Brain microvascular endothelial cell (primary cell): ENCODE measurements at regions not wholly inside any gene's neighbourhood (a gene's known extent, or its start where the extent isn't known, plus 50 kb on each side); places are given as distances from the start of the nearest gene placed in this dataset.

Source experiments
- DNase-seq: peaks from one replicate; pipeline ENCODE4 v3.0.0-alpha.2; 2020
- H3K27ac ChIP-seq: fragments of 250-450 bp; sonication (Bioruptor Pico); 2 replicates; pipeline ENCODE4 v1.5.1; 2020; ENCODE audit warnings: mild to moderate bottlenecking, moderate library complexity
- H3K27me3 ChIP-seq: fragments of 250-450 bp; sonication (Bioruptor Pico); replicated peaks from 2 replicates; pipeline ENCODE4 v1.5.1; 2020; ENCODE audit warnings: mild to moderate bottlenecking
- H3K36me3 ChIP-seq: fragments of 250-450 bp; sonication (Bioruptor Pico); replicated peaks from 2 replicates; pipeline ENCODE4 v1.5.1; 2020; ENCODE audit warnings: mild to moderate bottlenecking
- H3K4me3 ChIP-seq: 2 replicates; pipeline ENCODE4 v1.5.1; 2011; ENCODE audit warnings: low read depth, mild to moderate bottlenecking, control low read depth, low read length, moderate library complexity
- in situ Hi-C: cut with HindIII; loops from 2 replicates; pipeline ENCODE4 v1.10.0; 2017; ENCODE audit warnings: low sequenced_read_pairs, low pct_ligation_motif_present
- TF ChIP-seq, protein P1 (sequence below): IDR thresholded peaks from 2 replicates; pipeline ENCODE4 v1.5.1; 2011; ENCODE audit warnings: low read depth, mild to moderate bottlenecking, moderate library complexity, low read length, control low read depth, inconsistent platforms; ENCODE audit errors: missing control alignments

DNA sequence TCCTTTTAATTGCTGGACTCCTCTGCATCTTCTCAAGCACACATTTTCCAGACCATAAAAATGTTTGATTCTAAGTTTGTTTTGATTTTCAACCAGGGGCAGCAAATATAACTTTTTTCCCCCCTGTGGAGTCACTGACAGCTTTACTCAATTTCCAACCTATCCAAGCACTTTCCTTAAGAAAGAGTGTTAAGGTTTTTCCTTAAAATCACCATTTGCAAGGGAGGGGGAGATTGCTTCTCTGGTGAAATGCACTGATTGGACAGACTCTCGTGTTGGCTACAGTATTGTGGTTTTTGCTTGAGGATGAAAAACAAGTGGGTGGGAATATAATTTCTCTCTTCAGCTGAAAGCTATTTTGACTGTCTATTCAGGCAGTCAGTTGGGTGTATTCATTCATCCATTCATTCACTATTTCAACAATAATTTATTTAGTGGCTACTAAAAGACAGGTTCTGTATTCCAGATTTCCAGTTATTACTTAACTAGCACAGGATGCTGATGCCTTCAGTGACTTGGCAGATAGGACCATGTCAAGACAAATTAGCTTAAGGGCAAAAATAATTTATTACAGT, 146.3 kb downstream of the BAMBI start:
- Histone ChIP-seq H3K36me3 (no peaks in the 10 kb centered on the region), H3K27ac (no peak overlapping the region), H3K4me3 (no peak overlapping the region), H3K27me3 (no peaks in the 10 kb centered on the region)
- in situ Hi-C loops, result no loop called here
- TF ChIP-seq, protein P1, sequence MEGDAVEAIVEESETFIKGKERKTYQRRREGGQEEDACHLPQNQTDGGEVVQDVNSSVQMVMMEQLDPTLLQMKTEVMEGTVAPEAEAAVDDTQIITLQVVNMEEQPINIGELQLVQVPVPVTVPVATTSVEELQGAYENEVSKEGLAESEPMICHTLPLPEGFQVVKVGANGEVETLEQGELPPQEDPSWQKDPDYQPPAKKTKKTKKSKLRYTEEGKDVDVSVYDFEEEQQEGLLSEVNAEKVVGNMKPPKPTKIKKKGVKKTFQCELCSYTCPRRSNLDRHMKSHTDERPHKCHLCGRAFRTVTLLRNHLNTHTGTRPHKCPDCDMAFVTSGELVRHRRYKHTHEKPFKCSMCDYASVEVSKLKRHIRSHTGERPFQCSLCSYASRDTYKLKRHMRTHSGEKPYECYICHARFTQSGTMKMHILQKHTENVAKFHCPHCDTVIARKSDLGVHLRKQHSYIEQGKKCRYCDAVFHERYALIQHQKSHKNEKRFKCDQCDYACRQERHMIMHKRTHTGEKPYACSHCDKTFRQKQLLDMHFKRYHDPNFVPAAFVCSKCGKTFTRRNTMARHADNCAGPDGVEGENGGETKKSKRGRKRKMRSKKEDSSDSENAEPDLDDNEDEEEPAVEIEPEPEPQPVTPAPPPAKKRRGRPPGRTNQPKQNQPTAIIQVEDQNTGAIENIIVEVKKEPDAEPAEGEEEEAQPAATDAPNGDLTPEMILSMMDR, result no peak
- DNase-seq, result no peak

DNA sequence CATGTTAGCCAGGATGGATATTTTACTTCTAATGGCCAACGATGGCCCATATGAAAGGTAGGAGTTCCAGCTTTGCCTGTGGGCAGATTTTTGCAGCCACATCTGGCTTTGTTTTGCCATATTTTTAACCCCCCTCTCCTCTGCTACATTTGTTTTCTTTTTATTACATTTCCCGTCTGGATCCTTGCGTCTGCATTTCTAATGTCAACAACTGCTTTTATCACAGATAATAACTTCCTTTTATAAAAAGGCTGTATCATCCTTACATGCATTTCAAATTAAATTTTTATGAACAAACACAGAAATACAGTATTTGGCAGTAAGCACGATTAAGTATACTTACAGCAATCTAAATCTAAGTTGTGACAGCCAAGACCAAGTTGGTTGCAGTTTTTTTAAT, 156.0 kb downstream of the BAMBI start:
- TF ChIP-seq, protein P1, result no peak
- Histone ChIP-seq H3K27ac (no peak overlapping the region), H3K36me3 (no peaks in the 10 kb centered on the region), H3K4me3 (no peak overlapping the region), H3K27me3 (no peaks in the 10 kb centered on the region)
- no peak for DNase-seq
- in situ Hi-C loops, result no loop called here

DNA sequence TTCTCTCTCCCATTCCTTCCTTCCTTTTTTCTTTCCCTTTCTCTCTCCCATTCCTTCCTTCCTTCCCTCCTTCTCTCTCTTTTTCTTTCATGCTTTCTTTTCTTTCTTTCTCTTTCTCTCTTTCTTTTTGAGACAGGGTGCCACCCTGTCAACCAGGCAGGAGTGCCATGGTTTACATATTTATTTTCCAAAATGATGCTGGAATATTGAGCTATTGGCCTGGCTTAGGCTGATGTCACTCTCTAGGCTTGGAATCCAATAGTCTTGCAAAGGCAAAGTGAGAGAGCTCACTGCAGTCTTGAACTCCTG, 159.1 kb downstream of the BAMBI start:
- Histone ChIP-seq H3K27ac (no peak overlapping the region), H3K27me3 (no peaks in the 10 kb centered on the region), H3K36me3 (no peaks in the 10 kb centered on the region), H3K4me3 (no peak overlapping the region)
- TF ChIP-seq, protein P1, result no peak
- no peak for DNase-seq
- in situ Hi-C loops, result no loop called here

DNA sequence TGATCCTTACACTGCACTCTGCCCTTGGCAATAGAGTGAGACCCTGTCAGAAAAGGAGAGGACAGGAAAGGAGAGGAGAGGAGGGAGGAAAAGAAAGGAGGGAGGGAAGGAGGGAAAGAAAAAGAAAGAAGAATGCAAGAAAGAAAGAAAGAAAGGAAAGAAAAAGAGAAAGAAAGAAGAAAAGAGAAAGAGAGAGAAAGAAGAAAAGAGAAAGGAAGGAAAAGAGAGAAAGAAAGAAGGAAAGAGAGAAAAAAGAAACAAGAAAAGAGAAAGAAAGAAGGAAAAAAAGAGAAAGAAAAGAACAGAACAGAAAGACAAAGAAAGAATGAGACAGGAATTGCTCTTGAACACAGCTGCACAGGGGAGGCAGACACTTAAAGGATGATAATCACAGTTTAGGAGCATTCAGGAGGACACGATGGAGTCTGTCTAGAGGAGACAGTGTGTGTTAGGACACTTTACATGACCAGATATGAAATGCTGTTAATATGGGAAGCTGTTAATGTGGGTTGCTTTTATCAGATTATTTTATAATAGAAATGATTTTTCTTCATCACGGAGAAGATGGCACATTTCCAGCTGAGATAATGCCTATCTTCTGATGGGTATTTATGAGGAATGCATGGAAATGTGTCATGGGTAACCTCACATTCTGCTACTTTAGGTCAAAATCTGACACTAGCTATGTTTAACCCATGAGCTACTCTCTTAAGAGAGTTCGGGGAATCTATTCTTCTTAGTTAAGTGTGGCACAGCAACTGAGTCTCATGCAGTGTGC, 160.5 kb downstream of the BAMBI start:
- peak; percentile 20 for DNase-seq
- H3K36me3 ChIP-seq, result no peaks in the 10 kb centered on the region
- no peaks in the 10 kb centered on the region for H3K27me3 ChIP-seq
- in situ Hi-C loops, result no loop called here
- H3K4me3 ChIP-seq, result no peak overlapping the region
- no peak overlapping the region for H3K27ac ChIP-seq
- TF ChIP-seq, protein P1, result no peak

DNA sequence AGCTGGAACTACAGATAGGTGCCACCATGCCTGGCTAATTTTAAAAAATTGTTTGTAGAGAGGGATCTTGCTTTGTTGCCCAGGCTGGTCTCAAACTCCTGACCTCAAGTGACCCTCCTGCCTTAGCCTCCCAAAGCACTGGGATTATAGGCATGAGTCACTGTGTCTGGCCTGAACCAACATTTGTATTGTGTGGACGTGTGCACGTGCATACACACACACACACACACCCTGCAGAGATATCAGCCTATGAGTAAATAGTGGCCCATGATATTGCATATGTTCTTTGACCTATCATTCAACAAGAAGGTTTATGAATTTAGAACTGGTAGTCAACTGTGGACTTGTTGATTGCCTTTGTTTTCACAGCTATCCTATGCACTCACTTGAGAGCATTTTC, 161.6 kb downstream of the BAMBI start:
- no peaks in the 10 kb centered on the region for H3K36me3 ChIP-seq
- TF ChIP-seq, protein P1, result no peak
- no peak overlapping the region for H3K4me3 ChIP-seq
- H3K27ac ChIP-seq, result peak overlapping the region; percentile 56
- in situ Hi-C loops, result no loop called here
- no peaks in the 10 kb centered on the region for H3K27me3 ChIP-seq
- peak; percentile 62 for DNase-seq

DNA sequence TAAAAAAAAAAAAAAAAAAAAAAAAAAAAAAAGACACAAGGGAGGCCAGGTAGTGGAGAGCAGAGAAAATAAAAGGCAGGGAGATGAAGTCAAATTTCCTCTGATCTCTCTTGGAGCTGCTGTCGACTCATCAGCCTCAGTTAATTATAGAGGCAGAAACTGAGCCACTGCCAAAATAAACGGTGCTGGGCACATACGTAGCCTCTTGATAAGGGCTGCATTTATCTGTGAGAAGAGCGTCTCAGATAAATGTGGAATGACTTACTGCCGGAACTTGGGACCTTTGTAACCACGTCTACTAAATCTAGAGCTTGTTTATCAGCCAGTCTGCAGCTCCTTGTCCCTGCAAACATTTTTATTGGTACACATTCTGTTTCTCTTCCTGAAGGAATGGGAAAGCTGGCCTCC, 162.3 kb downstream of the BAMBI start:
- Histone ChIP-seq H3K36me3 (no peaks in the 10 kb centered on the region), H3K27ac (peak overlapping the region; percentile 72)
- in situ Hi-C loops, result no loop called here

More for the DNA sequence above, 162.3 kb downstream of the BAMBI start:
- DNase-seq, result peak; percentile 95
- TF ChIP-seq, protein P1, result no peak
- Histone ChIP-seq H3K4me3 (no peak overlapping the region), H3K27me3 (no peaks in the 10 kb centered on the region)
